HG03442 (cell line): ENCODE measurements at regions not wholly inside any gene's neighbourhood (a gene's known extent, or its start where the extent isn't known, plus 50 kb on each side); places are given as distances from the start of the nearest gene placed in this dataset.
"Not testable (repeated sequence)": the region's sequence is repeated elsewhere in the genome, so short reads cannot be mapped to it uniquely, and the experiment has no call there.

Experiments used
- ATAC-seq: cut with Tn5 transposase; IDR thresholded peaks from one replicate; pipeline ENCODE4 v1.9.1; 2021; ENCODE audit warnings: mild to moderate bottlenecking, moderate library complexity; ENCODE audit not compliant: unreplicated experiment

- no peak for ATAC-seq
Measured at GRCh38 chr3:18085429-18085828, 339.7 kb downstream of the SATB1 start.

DNA sequence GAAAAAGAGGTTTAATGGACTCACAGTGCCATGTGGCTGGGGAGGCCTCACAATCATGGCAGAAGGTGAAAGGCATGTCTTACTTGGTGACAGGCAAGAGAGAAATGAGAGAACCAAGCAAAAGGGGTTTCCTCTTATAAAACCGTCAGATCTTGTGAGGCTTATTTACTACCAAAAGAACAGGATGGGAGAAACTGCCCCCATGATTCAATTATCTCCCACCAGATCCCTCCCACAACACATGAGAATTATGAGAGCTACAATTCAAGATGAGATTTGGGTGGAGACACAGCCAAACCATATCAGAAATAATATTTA lies 340.8 kb upstream of the TBC1D5 start:
- not testable (repeated sequence) for ATAC-seq

GRCh38 chr3:18082551-18083272 lies 340.3 kb upstream of the TBC1D5 start:
- ATAC-seq: no peak

DNA sequence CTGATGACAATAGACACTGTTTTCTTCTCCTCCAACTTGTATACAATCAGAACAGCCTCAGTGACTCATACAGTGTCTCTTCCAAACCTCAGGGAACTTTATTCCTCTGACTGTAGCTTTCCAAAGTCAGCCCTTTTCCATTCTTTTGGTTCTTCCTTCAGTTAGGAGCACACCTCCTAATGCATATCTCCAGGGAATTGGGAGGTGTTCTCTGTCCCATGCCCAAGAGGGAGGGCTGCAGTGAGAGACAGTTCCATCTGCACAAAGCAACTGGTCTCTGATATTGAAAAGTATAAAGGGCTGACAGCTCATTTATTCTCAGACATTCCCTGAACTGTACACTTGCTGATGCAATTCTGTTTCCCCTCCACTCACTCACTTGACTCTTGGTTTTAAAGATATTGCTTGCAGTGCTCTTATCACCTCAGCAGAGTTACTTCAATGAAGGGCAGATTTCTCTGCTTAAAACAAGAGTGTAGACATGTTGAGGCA lies 337.8 kb upstream of the TBC1D5 start:
- ATAC-seq: no peak

DNA sequence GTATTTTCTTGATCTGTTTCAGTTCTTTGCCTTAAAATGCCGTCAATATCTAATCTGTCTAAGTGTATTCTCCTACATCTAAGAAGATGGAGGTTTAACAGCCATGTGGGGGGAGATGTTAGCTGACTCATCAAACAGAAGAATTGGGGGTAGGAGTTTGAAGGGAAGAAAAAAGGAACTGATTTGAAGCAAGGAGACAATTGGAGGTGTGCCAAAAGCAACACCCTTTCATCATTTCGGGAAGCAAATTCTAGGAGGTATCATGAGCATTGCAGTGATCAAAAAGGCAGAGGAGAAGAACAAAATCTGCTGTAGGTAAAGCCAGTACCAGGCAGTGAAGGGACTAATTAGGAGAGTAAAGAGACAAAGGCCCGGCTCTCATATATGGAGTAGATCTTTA lies 337.3 kb upstream of the TBC1D5 start:
- ATAC-seq: no peak

- no peak for ATAC-seq
Measured at GRCh38 chr3:18079062-18079461, 336.6 kb upstream of the TBC1D5 start.

DNA sequence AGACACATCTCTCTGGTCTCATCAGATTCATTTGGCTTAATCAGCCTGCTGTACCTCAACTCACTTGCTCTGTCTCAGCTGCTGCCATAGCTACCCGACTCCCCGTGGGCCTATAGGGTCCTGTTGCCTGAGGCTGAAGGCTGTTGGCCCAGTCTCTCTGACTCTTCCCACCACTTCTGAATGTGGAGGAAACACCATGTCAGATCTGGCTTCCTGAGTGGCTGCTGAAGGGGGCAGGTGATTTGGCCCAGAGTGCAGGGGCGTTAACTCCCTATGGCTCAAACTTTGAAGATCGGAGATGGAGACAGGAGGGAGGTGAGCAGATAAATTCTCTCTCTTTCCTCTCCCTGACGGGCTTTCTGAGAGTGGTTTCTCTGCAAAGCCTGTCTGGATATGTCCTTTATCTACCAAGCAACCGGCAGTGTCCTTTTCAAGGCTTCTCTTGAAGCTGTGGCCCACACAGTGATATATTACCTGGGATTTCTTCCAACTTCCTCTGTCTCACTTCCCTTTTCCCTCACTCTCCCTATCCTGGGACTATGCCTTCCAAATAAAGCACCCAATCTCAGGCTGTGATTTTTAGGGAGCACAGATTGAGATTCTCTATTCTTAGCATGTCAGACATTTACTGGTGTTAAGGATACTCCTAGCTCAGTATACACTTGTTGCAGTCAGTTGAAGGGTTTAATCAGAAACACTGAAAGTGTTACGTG lies 334.9 kb upstream of the TBC1D5 start:
- ATAC-seq: no peak

GRCh38 chr3:18076301-18076700 lies 333.9 kb upstream of the TBC1D5 start:
- no peak for ATAC-seq

DNA sequence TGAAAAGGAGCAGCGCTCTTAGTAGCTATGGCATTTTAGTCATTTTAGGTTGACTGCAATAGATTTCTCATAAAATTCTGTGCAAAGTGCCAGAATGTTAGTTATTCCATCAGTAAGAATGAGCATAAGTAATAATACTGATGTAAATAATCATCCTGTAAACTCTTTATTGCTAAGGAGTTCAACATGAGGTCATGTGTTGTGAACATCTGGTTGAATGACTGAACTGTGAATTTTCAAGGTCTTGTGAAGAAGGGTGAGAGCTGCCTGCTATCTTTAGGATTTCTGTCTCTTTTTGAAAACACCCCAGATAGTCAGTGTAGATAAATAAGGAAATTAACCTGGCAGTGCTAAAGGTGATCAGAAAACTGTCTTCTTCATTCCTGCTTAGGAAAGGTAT lies 333.4 kb upstream of the TBC1D5 start:
- ATAC-seq: no peak

DNA sequence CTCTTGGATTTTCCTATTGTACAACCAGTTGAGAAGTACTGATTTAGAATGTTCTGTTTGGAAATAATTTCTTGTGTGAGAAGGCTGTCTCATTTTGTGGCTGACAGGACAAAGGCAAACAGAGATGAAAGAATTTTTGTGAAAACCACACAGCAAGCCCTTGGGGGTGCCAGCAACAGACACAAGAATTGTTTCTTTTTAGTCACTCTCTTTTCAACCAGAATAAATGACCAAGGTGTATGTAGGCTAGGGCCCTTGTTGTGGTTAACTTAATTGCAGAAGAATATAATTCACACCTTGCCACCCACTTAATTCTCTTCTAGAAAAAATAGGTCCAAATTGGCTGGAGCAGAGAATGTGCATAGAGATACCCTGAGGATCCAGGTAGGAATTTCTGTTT lies 329.4 kb upstream of the TBC1D5 start:
- no peak for ATAC-seq

GRCh38 chr3:18070944-18071343 lies 328.5 kb upstream of the TBC1D5 start:
- ATAC-seq: no peak

GRCh38 chr3:18070231-18070630 lies 327.8 kb upstream of the TBC1D5 start:
- no peak for ATAC-seq

- no peak for ATAC-seq
Measured at GRCh38 chr3:18069568-18069967, 327.1 kb upstream of the TBC1D5 start.

DNA sequence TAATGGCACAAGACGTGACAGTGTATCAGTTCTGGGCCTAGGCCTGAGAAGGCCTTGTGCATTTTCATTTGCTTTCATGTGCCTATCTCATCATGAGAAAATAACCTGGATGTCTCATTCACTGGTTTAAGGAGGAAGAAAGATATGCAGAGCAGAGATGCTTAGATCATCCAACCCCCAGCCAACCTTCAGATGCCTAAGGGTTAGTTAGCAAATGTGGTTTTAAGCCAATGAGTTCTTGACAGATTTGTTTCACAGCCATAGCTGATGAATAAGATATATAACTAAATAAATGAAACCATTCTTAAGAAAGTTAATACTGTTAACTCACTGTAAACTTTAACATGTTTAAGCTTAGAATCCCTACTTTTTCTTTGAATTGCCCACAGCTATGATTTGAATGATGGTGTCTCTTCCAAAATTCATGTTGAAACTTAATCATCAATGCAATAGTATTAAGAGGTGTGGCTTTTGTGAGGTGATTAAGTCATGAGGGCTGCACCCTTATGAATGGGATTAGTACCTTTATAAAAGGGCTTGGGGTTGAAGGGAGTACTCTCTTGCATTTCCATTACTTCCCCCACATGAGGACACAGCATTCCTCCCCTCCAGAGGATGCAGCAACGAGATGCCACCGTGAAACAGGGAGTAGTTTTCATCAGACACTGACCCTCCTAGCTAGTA lies 324.6 kb upstream of the TBC1D5 start:
- ATAC-seq: no peak

DNA sequence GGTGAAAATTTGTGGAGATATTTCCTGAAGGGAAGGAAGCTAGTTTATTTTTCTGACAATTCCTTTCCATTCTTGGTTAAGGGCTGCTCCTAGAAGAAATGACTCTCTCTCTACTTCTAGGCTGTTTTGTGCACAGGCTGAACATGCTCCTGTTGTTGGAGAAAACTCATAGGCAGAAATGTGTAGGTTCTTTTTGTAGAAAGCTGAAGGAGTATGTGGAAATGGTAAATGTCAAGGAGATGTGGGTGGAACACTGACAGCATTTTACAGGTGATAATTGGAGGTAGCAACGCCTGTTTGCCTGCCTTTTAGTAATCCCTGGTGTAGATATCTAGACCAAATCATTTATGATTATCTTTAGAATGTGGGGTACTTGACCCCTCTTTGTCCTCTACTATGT lies 322.2 kb upstream of the TBC1D5 start:
- no peak for ATAC-seq

DNA sequence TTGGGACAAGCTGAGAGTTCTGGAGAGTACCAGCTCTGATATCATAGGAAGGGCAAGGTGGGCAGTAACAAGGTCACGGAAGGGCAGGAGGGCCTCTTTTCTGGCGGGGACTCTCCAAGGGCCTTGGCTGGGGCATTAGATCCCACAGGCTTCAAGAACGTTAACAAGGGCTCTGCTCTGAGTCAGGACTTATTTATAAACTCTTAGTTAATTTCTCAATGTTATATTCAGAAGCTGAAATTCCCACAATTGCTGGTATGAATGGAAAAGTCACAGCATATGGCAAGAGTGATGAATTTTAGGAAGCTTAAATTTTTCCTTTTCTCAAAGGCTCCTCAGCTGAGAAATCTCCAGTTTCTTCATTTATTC lies 320.2 kb upstream of the TBC1D5 start:
- ATAC-seq: no peak

DNA sequence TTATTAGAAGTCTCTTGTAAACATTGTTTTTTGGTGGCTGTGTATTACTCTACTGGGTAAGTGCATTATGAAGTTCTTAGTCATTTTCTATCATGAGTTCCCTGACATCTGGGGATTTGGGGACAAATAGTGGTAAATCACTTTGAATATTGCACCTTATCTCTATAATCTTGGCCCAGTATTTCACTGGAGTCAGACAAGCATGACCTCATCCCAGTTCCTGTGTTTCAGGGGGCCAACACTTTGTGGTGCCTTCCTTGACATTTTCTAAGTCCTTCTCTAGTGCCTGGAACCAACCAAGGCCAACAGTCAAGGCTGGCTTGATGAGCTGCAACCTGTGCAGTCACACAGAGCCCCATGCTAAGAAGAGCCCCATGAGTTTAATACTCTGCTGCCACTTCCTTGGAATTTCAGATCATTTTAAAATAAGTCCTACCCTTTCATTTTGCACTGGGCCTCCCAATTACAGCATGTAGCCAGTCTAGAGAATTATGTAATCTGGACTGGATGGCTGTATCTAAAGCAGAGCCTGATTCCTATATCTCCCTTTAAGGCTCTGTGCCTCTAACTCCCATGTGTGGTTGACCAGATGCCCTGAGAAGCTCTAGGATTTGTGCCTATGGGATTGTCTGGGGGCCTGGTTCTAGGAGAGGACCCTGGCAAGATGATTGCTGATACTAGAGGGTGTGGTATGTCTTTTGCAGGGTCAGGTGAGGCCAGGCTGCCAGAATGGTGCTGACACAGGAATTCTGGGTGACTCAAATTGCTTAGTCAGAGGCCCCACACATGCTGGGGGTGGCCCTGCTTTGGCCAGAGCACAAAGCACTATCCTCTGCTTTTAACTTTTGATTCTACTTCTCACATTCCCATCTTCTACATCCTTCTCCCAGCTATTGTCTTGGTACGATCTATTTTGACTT lies 319.6 kb upstream of the TBC1D5 start:
- no peak for ATAC-seq

- no peak for ATAC-seq
Measured at GRCh38 chr3:18058666-18059065, 316.2 kb upstream of the TBC1D5 start.

GRCh38 chr3:18057471-18058091 lies 315.1 kb upstream of the TBC1D5 start:
- ATAC-seq: no peak

DNA sequence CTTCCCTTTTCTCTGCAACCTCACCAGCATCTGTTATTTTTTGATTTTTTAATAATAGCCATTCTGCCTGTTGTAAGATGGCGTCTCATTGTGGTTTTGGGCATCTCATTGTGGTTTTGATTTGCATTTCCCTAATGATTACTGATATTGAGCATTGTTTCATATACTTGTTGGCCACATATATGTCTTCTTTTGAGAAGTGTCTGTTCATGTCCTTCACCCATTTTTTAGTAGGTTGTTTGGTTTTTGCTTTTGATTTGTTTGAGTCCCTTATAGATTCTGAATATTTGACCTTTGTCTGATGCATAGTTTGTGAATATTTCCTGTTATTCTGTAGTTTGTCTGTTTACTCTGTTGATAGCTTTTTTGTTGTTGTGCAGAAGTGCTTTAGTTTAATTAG lies 312.2 kb upstream of the TBC1D5 start:
- ATAC-seq: no peak

DNA sequence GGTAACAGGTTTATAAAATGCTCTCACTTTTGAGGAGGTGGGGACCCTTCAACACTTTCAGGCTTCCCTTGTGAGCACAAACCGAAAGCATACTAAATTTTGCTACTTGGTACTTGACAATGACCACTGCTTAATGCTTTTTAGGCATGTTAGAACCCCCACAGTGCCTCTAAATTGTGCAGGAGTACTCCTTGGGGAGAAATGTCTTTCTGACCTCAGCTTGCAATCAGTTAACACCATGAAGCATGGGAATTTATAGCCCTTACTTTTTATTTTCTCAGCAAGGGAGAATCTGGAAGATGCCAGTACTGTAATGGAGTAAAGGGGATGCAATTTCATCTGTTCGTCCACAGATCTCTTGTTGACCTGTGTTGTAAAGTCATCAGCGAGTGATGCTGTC lies 308.9 kb upstream of the TBC1D5 start:
- ATAC-seq: no peak
